NB4 (cell line): ENCODE measurements at regions not wholly inside any gene's neighbourhood (a gene's known extent, or its start where the extent isn't known, plus 50 kb on each side); places are given as distances from the start of the nearest gene placed in this dataset.

Experiments used
- DNase-seq: peaks from one replicate; pipeline ENCODE4 v3.0.0; 2010; ENCODE audit warnings: low read depth
- H3K4me3 ChIP-seq: one replicate; pipeline ENCODE4 v1.5.1; 2011; ENCODE audit warnings: mild to moderate bottlenecking, low read depth, low read length, moderate library complexity
- CTCF ChIP-seq: IDR thresholded peaks from one replicate; pipeline ENCODE4 v1.5.1; 2012; ENCODE audit warnings: low read depth, low read length
- MAX ChIP-seq: IDR thresholded peaks from 2 replicates; pipeline ENCODE4 v1.6.1; 2011; ENCODE audit warnings: low read depth, low read length
- MYC ChIP-seq: IDR thresholded peaks from 2 replicates; pipeline ENCODE4 v1.6.1; 2011; ENCODE audit warnings: low read depth, low read length
- POLR2A ChIP-seq: IDR thresholded peaks from 2 replicates; pipeline ENCODE4 v1.6.1; 2011; ENCODE audit warnings: mild to moderate bottlenecking; ENCODE audit not compliant: insufficient read length; ENCODE audit errors: extremely low read depth

GRCh38 chr13:73598020-73598712, 536.0 kb downstream of the KLF12 start:
- TF ChIP-seq MAX: no peak
- no peak for TF ChIP-seq POLR2A
- TF ChIP-seq MYC: no peak
- TF ChIP-seq CTCF: no peak
- no peak overlapping the region for H3K4me3 ChIP-seq
- DNase-seq: no peak

- no peak overlapping the region for H3K4me3 ChIP-seq
- TF ChIP-seq MAX (no peak), MYC (no peak)
- no peak for DNase-seq
Observed at GRCh38 chr13:73596382-73596781, 537.6 kb downstream of the KLF5 start.

- TF ChIP-seq MAX: no peak
- no peak for TF ChIP-seq MYC
- TF ChIP-seq CTCF: no peak
- TF ChIP-seq POLR2A: no peak
- H3K4me3 ChIP-seq: no peak overlapping the region
- no peak for DNase-seq
Observed at GRCh38 chr13:73593199-73593765, 534.5 kb downstream of the KLF5 start.

- no peak for DNase-seq
- no peak overlapping the region for H3K4me3 ChIP-seq
- no peak for TF ChIP-seq MYC
- no peak for TF ChIP-seq CTCF
- TF ChIP-seq MAX: no peak
- no peak for TF ChIP-seq POLR2A
Observed at GRCh38 chr13:73591861-73592260, 533.1 kb downstream of the KLF5 start.

- no peak overlapping the region for H3K4me3 ChIP-seq
- DNase-seq: no peak
- TF ChIP-seq MYC (no peak), POLR2A (no peak), MAX (no peak), CTCF (no peak)
Observed at GRCh38 chr13:73590795-73591194, 532.0 kb downstream of the KLF5 start.

- TF ChIP-seq MYC: no peak
- no peak for TF ChIP-seq POLR2A
- TF ChIP-seq MAX: no peak
- no peak for TF ChIP-seq CTCF
- DNase-seq: no peak
- H3K4me3 ChIP-seq: no peak overlapping the region
Observed at GRCh38 chr13:73585236-73585635, 526.4 kb downstream of the KLF5 start.
